ENCODE measurements at regions not wholly inside any gene's neighbourhood (a gene's known extent, or its start where the extent isn't known, plus 50 kb on each side); places are given as distances from the start of the nearest gene placed in this dataset.
A peak's percentile ranks its signal among the peaks of the same experiment; 100 is the strongest.

DNA sequence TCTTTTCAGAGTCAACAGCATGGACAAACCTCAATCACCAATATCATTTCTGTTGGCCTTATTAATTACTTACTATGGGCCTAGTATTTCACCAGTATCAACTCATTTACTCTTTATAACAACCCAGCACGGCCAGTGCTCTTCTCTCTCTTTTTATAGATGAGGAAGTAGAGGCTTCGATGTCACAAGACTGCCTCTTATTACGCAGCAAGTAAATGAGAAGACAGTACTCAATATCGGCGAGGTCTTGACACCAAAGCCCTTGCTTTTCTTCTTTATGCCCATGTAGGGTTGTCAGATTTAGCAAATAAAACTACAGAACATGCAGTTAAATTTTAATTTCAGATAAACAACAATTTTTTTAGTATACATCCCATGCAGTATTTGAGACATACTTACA is 99.0 kb upstream of the KCNMB2 start:
- no peak overlapping the region for H3K4me3 ChIP-seq (replicated peaks; ENCODE audit: low read depth, low read length)
- DNase-seq (ENCODE audit: low read depth) = no peak
- no peak for TF ChIP-seq CTCF (IDR thresholded peaks at IDR 0.05; ENCODE audit: low read length, missing control alignments)

DNA sequence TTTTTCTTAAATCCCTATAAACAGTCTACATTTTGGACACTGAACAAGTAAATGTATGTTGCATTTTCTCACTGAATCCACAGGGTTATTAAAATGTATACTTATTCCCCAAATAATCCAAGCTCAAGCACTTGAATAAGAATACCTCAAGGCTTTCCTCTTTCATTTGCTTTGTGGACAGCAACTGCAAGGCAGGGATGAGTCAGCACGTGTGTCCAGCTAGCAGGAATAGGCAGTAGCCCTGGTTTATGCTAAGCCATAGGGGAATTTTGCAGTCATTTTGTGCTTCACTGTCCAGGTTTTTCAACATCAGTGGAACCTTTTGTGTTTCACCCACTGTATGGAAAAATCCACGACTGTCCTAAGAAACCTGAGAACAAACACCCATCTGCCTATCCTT is 96.7 kb upstream of the KCNMB2 start:
- DNase-seq (ENCODE audit: low read depth) = peak; percentile 61
- no peak overlapping the region for H3K4me3 ChIP-seq (replicated peaks; ENCODE audit: low read depth, low read length)
- no peak for TF ChIP-seq CTCF (IDR thresholded peaks at IDR 0.05; ENCODE audit: low read length, missing control alignments)

GRCh38 chr3:178440043-178440442 is 96.2 kb upstream of the KCNMB2 start:
- no peak for TF ChIP-seq CTCF (IDR thresholded peaks at IDR 0.05; ENCODE audit: low read length, missing control alignments)
- no peak for DNase-seq (ENCODE audit: low read depth)
- no peak overlapping the region for H3K4me3 ChIP-seq (replicated peaks; ENCODE audit: low read depth, low read length)

DNA sequence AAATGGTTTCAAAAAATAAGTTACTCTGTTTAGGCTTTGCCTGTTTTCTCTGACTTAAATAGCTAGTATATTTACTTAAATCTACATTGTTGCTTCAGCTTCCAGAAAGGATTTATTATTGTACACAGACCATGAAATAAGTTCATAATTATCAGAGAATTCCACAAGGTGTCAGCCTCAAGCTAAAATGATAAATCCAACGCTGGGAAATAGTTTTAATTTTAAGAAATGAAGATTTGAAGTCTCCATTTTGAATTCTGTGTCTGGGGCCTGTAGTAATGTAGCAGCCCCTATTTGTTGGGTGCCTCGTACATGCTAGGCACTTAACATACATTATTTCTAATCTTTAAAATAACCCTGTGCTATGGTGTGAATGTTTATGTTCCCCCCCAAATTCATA is 92.6 kb upstream of the KCNMB2 start:
- DNase-seq (ENCODE audit: low read depth) = peak; percentile 43
- TF ChIP-seq CTCF (IDR thresholded peaks at IDR 0.05; ENCODE audit: low read length, missing control alignments) = no peak
- H3K4me3 ChIP-seq (replicated peaks; ENCODE audit: low read depth, low read length) = no peak overlapping the region

DNA sequence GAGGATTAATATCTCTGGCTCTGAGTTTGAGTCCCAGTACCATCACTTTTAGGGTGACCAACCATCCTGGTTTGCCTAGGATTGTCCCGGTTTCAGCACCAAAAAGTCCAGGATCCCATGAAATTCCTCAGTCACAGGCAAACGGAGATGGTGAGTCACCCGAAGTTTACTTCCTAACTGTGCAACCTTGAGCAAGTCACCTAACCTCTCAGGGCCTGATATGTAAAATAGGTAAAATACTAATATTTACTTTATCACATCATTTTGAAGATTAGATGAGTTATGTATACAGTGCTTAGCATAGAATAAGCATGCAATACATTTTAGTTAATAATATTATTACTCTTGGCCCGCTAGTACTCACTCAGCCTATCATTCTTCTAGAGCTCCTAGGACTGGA is 91.1 kb upstream of the KCNMB2 start:
- no peak for DNase-seq (ENCODE audit: low read depth)
- TF ChIP-seq CTCF (IDR thresholded peaks at IDR 0.05; ENCODE audit: low read length, missing control alignments) = no peak
- H3K4me3 ChIP-seq (replicated peaks; ENCODE audit: low read depth, low read length) = no peak overlapping the region

GRCh38 chr3:178446059-178446458 is 90.2 kb upstream of the KCNMB2 start:
- no peak for DNase-seq (ENCODE audit: low read depth)
- TF ChIP-seq CTCF (IDR thresholded peaks at IDR 0.05; ENCODE audit: low read length, missing control alignments) = no peak

GRCh38 chr3:178450476-178450875 is 85.8 kb upstream of the KCNMB2 start:
- H3K4me3 ChIP-seq (replicated peaks; ENCODE audit: low read depth, low read length) = no peak overlapping the region
- no peak for TF ChIP-seq CTCF (IDR thresholded peaks at IDR 0.05; ENCODE audit: low read length, missing control alignments)
- no peak for DNase-seq (ENCODE audit: low read depth)

More at GRCh38 chr3:178446059-178446458, 90.2 kb upstream of the KCNMB2 start:
- no peak overlapping the region for H3K4me3 ChIP-seq (replicated peaks; ENCODE audit: low read depth, low read length)

All from fibroblast of pulmonary artery (primary cell).